HG03280 (cell line): ENCODE measurements at regions not wholly inside any gene's neighbourhood (a gene's known extent, or its start where the extent isn't known, plus 50 kb on each side); places are given as distances from the start of the nearest gene placed in this dataset.
"Not testable (repeated sequence)": the region's sequence is repeated elsewhere in the genome, so short reads cannot be mapped to it uniquely, and the experiment has no call there.

Experiments used
- ATAC-seq: cut with Tn5 transposase; IDR thresholded peaks from one replicate; pipeline ENCODE4 v1.9.1; 2021; ENCODE audit warnings: mild to moderate bottlenecking, moderate library complexity; ENCODE audit not compliant: unreplicated experiment

GRCh38 chr2:7420530-7420929, 503.3 kb downstream of the RNF144A start:
- no peak for ATAC-seq

- no peak for ATAC-seq
These were observed 507.3 kb downstream of the RNF144A start for GRCh38 chr2:7424481-7424880.

- no peak for ATAC-seq
These were observed 510.3 kb downstream of the RNF144A start for GRCh38 chr2:7427293-7428060.

GRCh38 chr2:7428454-7429204, 511.4 kb downstream of the RNF144A start:
- ATAC-seq, result no peak

- ATAC-seq, result no peak
These were observed 512.5 kb downstream of the RNF144A start for GRCh38 chr2:7429733-7430132.

GRCh38 chr2:7430421-7430868, 513.2 kb downstream of the RNF144A start:
- ATAC-seq, result no peak

GRCh38 chr2:7430869-7431641, 513.8 kb downstream of the RNF144A start:
- ATAC-seq, result peak; percentile 55

GRCh38 chr2:7432436-7432835, 515.2 kb downstream of the RNF144A start:
- ATAC-seq, result no peak

GRCh38 chr2:7436096-7436906, 519.1 kb downstream of the RNF144A start:
- no peak for ATAC-seq

- no peak for ATAC-seq
These were observed 519.9 kb downstream of the RNF144A start for GRCh38 chr2:7437141-7437540.

- peak; percentile 47 for ATAC-seq
These were observed 520.8 kb downstream of the RNF144A start for GRCh38 chr2:7437716-7438632.

GRCh38 chr2:7438855-7439254, 521.6 kb downstream of the RNF144A start:
- ATAC-seq, result no peak

- ATAC-seq, result no peak
These were observed 523.8 kb downstream of the RNF144A start for GRCh38 chr2:7440977-7441376.

- not testable (repeated sequence) for ATAC-seq
These were observed 524.6 kb downstream of the RNF144A start for GRCh38 chr2:7441841-7442240.

- ATAC-seq, result no peak
These were observed 527.4 kb downstream of the RNF144A start for GRCh38 chr2:7444626-7445025.

GRCh38 chr2:7448578-7449264, 531.5 kb downstream of the RNF144A start:
- ATAC-seq, result no peak

- ATAC-seq, result no peak
These were observed 532.1 kb downstream of the RNF144A start for GRCh38 chr2:7449298-7449697.

- no peak for ATAC-seq
These were observed 533.1 kb downstream of the RNF144A start for GRCh38 chr2:7450188-7450832.

- no peak for ATAC-seq
These were observed 533.6 kb downstream of the RNF144A start for GRCh38 chr2:7450833-7451190.
